Activated CD4-positive, alpha-beta T cell treated with anti-CD3 and anti-CD28 coated beads, Interleukin-2, amount 50 U/mL, for 4 hours (primary cell): ENCODE measurements at regions not wholly inside any gene's neighbourhood (a gene's known extent, or its start where the extent isn't known, plus 50 kb on each side); places are given as distances from the start of the nearest gene placed in this dataset.
A peak's percentile ranks its signal among the peaks of the same experiment; 100 is the strongest.
"Not testable (repeated sequence)": the region's sequence is repeated elsewhere in the genome, so short reads cannot be mapped to it uniquely, and the experiment has no call there.

Experiments used
- DNase-seq, 2 experiments: peaks; one replicate each; pipeline ENCODE4 v3.0.0-alpha.2; 2020

GRCh38 chr13:23947893-23948292, 50.6 kb upstream of the C1QTNF9B start:
- no peak for DNase-seq

- no peak for DNase-seq
These were observed 51.9 kb upstream of the C1QTNF9B start for GRCh38 chr13:23949200-23949599.

- no peak for DNase-seq
These were observed 52.4 kb upstream of the C1QTNF9B start for GRCh38 chr13:23949736-23950135.

GRCh38 chr13:23950736-23951510, 53.6 kb upstream of the C1QTNF9B start:
- no peak for DNase-seq

GRCh38 chr13:23952796-23953195, 55.5 kb upstream of the C1QTNF9B start:
- DNase-seq = no peak

GRCh38 chr13:23953860-23954512, 56.7 kb upstream of the C1QTNF9B start:
- DNase-seq = no peak

- DNase-seq = no peak
These were observed 57.8 kb upstream of the C1QTNF9B start for GRCh38 chr13:23955064-23955463.

GRCh38 chr13:23956106-23956505, 58.8 kb upstream of the C1QTNF9B start:
- DNase-seq = no peak

- no peak for DNase-seq
These were observed 60.7 kb upstream of the C1QTNF9B start for GRCh38 chr13:23957981-23958380.

GRCh38 chr13:23959231-23959862, 62.0 kb upstream of the C1QTNF9B start:
- no peak for DNase-seq

- DNase-seq = no peak
These were observed 63.4 kb upstream of the C1QTNF9B start for GRCh38 chr13:23960566-23961156.

- no peak for DNase-seq
These were observed 66.1 kb upstream of the C1QTNF9B start for GRCh38 chr13:23963184-23963931.

GRCh38 chr13:23963947-23964346, 66.6 kb upstream of the C1QTNF9B start:
- no peak for DNase-seq

- no peak for DNase-seq
These were observed 68.0 kb upstream of the C1QTNF9B start for GRCh38 chr13:23965346-23965745.

GRCh38 chr13:23966221-23966690, 69.0 kb upstream of the C1QTNF9B start:
- no peak for DNase-seq

GRCh38 chr13:23966691-23967615, 69.7 kb upstream of the C1QTNF9B start:
- no peak for DNase-seq

GRCh38 chr13:23967792-23968191, 70.5 kb upstream of the C1QTNF9B start:
- not testable (repeated sequence) for DNase-seq

- no peak for DNase-seq
These were observed 72.3 kb upstream of the C1QTNF9B start for GRCh38 chr13:23969647-23970046.

- DNase-seq = no peak
These were observed 82.3 kb upstream of the C1QTNF9B start for GRCh38 chr13:23979361-23980159.

- DNase-seq = peak; percentile 74 to 80
These were observed 82.9 kb upstream of the C1QTNF9B start for GRCh38 chr13:23980160-23980551.

- DNase-seq = no peak
These were observed 86.4 kb upstream of the C1QTNF9B start for GRCh38 chr13:23983671-23984070.
